H1 (cell line): ENCODE measurements at regions not wholly inside any gene's neighbourhood (a gene's known extent, or its start where the extent isn't known, plus 50 kb on each side); places are given as distances from the start of the nearest gene placed in this dataset.

ENCODE experiments used
- EZH2 ChIP-seq: fragments of 200-600 bp; sonication (generic); IDR thresholded peaks from 2 replicates; pipeline ENCODE4 v1.7.1; 2012; ENCODE audit warnings: low read depth, mild to moderate bottlenecking, moderate library complexity, low read length, inconsistent platforms; ENCODE audit not compliant: severe bottlenecking
- JUN ChIP-seq: IDR thresholded peaks from 2 replicates; pipeline ENCODE4 v1.6.1; 2011; ENCODE audit warnings: low read depth, mild to moderate bottlenecking, improper control_type of control experiment, low read length
- NANOG ChIP-seq: IDR thresholded peaks from 2 replicates; pipeline ENCODE4 v1.6.1; 2011; ENCODE audit warnings: low read length, low read depth, mild to moderate bottlenecking, inconsistent platforms; ENCODE audit not compliant: insufficient read depth, poor library complexity, severe bottlenecking
- POLR2AphosphoS5 ChIP-seq: IDR thresholded peaks from 2 replicates; pipeline ENCODE4 v1.6.1; 2011; ENCODE audit warnings: low read depth, low read length
- TAF1 ChIP-seq: IDR thresholded peaks from 2 replicates; pipeline ENCODE4 v1.6.1; 2011; ENCODE audit warnings: mild to moderate bottlenecking, low read depth, low read length

- TF ChIP-seq NANOG (no peak), EZH2 (no peak), JUN (no peak), TAF1 (no peak), POLR2AphosphoS5 (no peak)
Observed at GRCh38 chr7:131012477-131013031, 278.5 kb upstream of the KLF14 start.
